ENCODE measurements at regions not wholly inside any gene's neighbourhood (a gene's known extent, or its start where the extent isn't known, plus 50 kb on each side); places are given as distances from the start of the nearest gene placed in this dataset.

GRCh38 chrX:122783918-122784317 lies 400.2 kb upstream of the GRIA3 start:
- TF ChIP-seq, protein P1, sequence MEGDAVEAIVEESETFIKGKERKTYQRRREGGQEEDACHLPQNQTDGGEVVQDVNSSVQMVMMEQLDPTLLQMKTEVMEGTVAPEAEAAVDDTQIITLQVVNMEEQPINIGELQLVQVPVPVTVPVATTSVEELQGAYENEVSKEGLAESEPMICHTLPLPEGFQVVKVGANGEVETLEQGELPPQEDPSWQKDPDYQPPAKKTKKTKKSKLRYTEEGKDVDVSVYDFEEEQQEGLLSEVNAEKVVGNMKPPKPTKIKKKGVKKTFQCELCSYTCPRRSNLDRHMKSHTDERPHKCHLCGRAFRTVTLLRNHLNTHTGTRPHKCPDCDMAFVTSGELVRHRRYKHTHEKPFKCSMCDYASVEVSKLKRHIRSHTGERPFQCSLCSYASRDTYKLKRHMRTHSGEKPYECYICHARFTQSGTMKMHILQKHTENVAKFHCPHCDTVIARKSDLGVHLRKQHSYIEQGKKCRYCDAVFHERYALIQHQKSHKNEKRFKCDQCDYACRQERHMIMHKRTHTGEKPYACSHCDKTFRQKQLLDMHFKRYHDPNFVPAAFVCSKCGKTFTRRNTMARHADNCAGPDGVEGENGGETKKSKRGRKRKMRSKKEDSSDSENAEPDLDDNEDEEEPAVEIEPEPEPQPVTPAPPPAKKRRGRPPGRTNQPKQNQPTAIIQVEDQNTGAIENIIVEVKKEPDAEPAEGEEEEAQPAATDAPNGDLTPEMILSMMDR (IDR thresholded peaks at IDR 0.05): no peak
- TF ChIP-seq POLR2A (IDR thresholded peaks at IDR 0.05): no peak

Measured in testis (tissue), 2 donors.